GM18951 (cell line): ENCODE measurements at regions not wholly inside any gene's neighbourhood (a gene's known extent, or its start where the extent isn't known, plus 50 kb on each side); places are given as distances from the start of the nearest gene placed in this dataset.

ENCODE experiments used
- POLR2A ChIP-seq: IDR thresholded peaks from 4 replicates; pipeline ENCODE4 v1.6.1; 2011; ENCODE audit warnings: mild to moderate bottlenecking; ENCODE audit not compliant: insufficient read length, insufficient read depth; ENCODE audit errors: extremely low read depth
- in situ Hi-C: fragments of 300-500 bp; cut with MboI; formaldehyde crosslinking; loops from one replicate; pipeline ENCODE4 v1.12.0; 2022; ENCODE audit warnings: low sequenced_read_pairs, mixed read lengths, inconsistent platforms; ENCODE audit not compliant: unreplicated experiment

DNA sequence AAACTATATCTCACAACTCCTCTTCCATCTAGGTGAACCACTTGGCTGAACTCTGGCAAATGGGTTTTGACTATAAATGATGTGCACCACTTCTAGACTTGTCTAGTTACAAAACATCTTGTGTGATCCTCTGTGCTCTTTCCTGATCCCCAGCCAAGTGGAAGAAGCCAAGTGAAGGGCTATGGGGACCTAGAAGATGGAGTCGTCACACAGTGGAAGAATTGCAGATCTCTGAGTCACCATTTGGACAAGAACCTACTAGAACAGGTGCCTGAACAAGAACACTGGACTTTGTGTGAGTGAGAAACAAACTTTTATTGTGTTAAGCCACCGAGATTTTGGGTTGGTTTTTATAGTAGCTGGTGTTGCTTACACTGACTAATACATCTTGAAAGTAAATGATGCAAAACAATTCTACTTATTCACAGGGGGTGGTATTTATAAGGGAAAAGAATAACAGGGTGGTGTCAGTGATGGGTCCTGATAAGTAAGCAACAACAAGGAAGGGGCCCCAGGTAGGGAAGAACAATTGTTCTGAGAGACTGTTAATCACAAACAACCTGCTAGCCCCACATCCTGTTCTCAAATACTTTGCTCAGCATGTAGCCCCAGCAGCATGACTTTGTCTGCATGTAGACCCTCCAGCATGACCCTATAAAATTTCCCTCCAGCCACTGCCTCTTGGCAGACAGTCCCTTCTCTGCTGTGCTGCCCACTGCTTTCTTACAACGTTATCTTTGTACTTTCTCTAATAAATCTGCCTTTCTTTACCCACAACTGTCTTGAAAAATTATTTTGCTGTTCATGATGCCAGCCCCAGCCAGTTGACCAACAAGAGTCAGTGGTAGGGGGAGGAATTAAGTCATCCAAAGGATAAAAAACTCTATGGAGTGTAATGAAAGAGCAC is 280.7 kb upstream of the PLET1 start:
- in situ Hi-C loops: no loop called here
- no peak for TF ChIP-seq POLR2A

DNA sequence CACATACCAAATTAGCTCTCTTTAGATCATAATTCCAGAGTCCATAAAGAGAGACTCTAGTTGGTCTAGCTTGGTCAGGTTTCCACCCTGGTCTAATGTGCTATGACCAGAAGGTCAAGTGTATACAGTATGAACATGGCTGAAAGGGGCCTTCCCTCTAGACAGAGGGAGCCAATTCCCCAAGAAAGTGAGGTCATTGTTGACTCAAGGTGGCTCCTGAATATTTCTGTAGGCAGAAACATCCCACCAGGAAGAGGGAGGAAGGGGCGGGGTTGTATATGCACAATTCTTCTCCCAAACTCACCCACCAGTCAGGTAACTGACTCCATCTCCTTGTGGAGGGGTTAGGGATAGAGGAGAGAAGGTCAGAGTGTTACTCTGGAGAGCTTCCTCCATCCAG is 281.8 kb upstream of the PLET1 start:
- in situ Hi-C loops: no loop called here
- no peak for TF ChIP-seq POLR2A

DNA sequence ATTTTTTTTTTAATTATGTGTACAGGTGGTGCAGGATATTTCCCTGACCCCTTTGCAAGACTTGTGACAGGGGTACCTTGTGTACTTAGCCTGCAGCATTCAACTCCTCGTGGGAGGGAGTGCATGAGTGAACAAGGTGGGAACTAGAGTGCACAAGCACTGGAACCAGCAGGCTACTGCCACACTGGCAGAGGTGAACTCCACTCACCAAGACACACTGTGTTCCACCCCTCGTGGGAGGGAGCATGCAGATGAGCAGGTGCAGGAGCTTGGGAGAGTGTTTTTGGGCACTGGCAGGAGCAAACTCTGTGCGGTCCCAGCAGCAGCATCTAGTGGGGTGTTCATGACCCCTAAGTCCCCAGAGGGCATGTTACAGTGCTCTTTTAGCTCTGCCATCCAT is 282.7 kb upstream of the PLET1 start:
- no peak for TF ChIP-seq POLR2A
- in situ Hi-C loops: no loop called here

DNA sequence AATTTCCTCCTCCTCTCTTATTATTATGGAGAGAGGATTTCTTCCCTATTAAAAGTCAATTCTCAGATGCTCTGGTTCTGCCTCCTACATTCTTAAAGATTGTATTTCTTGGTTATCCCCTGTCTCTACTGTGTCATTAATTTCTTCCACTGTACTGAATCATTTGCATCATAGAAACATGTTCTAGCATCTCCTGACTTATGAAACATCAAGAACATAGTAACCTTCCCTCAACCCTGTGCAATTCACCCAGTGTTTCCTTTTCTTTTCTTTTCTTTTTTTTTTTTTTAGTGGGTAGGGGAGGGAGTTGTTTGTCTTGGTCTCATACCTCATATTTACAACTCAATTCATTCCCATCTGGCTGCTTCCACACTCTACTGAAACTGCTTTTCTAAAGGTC is 288.0 kb upstream of the PLET1 start:
- TF ChIP-seq POLR2A: no peak
- in situ Hi-C loops: no loop called here

DNA sequence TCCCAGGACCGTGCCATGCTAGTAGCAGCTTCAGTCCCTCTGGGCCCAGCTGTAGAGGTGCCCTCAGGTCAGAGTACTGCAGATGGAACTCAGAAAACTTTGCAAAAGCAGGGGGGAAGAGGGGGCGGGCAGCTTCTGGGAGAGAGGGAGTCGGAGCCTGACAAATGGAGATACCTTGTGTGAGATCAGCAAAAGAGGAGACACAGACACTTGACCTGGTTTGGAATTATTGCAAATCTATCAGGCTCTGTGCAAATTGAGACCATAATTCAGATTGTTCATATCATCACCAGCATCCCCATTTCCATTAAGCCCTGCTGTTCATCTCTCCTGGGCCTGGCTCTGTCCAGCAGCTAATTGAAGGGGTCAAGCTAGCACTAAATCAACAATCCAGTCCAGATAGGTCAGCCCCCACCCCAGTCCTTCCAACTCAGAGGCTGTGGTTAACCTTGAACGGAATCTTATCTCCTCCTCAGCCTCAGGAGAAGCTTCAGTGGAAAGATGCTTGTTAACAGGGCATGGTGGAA is 292.6 kb upstream of the PLET1 start:
- TF ChIP-seq POLR2A: no peak
- in situ Hi-C loops: no loop called here

DNA sequence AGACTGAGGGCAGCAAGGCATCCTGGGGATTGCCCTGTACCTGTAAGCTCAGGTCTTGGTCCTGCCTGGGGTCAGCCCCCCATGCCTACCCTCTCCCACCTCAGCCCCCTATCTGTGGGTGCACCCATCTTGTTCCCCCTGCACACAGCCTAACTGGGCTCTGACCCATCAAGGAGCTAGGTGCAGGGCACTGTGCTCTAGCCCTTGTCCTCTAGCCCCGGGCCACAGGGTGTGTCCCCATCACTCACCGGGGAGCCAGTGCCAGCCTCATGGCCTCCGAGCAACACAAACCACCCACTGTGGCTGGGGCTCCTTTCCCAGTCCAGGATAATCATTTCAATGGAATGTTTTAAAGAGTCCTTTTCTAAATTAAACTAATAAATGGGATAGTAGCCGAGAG is 293.9 kb upstream of the PLET1 start:
- no peak for TF ChIP-seq POLR2A
- in situ Hi-C loops: no loop called here

DNA sequence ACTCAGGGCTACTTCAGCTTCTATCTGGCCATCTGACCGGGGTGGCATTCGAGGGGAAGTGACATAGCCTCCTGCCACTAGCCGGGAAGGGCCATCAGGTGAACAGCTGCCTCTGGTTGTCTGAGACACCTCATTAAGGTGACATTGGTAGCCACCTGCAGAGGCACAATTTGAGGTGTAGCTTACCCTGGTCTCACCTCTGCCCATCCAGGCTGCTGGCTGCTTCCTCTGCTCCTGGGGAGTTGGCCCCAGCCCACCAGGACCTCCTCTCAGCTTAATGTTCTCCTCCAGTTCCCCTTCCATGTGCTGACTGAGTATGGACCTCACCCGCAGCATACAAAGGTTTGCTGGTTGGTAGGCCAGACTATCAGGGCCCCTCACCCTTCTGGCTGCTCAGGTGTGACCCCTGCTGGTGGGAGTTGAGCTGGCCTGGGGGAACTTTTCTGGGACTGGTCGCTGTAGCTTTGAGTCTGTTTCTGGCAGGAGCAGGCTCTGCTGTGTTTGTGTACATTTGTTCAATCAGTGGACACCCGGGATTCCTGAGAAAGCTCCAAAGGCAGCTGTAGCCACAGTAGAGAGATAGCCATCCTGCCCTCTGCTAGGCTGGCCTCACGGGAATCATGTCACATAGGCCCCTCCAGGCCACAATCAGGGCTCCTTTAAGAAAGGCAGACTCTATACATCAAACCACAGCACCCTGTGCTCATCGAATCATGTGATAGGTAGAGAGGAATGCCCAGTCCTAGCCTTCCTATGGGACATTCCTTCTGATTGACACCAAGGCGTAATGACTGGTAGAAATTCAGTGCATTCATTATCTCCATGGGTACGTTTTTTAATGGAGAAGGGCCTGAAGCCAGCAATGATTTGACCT is 295.1 kb upstream of the PLET1 start:
- in situ Hi-C loops: no loop called here
- TF ChIP-seq POLR2A: no peak

DNA sequence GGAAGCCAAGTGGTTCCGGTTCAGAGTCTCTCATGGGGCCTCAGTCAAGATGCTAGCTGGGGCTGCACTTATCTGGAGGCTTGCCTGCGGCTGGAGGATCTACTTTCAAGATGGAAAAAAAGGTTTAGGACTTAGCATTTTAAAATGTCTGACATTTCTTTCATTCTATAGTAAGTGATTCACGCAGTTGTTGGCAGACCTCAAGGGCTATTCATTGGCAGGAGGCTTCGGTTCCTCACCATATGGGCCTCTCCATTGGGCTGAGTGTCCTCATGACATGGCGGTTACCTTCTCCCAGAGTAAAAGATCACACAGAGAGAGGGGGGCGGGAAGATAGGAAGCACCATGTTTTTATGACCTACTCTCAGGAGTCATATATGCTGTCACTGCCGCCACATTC is 298.0 kb upstream of the PLET1 start:
- in situ Hi-C loops: no loop called here
- no peak for TF ChIP-seq POLR2A

DNA sequence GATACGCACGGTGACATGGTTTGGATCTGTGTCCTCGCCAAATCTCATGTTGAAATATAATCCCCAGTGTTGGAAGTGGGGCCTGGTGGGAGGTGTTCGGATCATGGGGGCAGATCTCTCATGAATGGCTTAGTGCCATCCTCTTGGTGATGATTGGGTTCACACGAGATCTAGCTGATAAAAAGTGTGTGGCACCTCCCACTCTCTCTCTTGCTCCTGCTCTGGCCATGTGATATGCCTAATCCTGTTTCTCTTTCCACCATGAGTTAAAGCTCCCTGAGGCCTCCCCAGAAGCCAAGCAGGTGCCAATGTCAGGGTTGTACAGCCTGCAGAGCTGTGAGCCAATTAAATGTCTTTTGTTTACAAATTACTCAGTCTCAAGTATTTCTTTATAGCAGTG is 303.1 kb upstream of the PLET1 start:
- in situ Hi-C loops: no loop called here
- TF ChIP-seq POLR2A: no peak

DNA sequence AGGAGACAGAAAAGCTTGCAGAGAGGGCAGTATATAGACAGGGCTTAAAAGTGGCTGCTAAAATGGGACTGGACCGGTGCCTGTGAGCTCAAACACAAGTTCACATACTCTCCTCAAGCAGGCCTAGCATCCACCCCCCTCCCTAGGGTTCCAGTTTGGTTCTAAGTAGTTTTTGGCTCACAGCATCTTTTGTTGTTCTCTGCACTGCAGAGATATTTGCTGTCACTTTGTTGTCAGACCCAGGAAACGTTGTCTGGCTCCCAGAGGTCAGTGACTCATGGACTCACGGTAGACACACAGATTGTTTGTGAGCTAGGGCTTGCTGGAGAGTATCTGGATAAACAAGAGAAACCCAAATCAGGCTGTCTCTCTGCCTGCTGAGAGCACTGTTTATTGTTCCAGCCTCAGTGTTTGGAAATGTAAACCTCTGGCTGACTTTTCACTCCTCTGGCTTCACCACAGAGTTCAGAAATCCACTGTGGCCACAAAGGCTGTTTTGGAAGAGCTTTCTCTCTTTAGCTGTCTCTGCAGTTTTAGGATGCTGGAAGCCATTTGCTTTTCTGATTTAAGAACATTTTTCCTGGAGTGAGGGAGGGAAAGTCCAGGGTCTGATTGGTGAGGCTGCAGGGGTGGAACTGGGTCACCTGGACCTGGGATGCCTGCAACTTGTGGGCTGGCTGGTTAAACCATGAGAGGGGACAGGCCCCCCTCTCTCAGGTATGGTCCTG is 303.7 kb upstream of the PLET1 start:
- TF ChIP-seq POLR2A: no peak
- in situ Hi-C loops: no loop called here

DNA sequence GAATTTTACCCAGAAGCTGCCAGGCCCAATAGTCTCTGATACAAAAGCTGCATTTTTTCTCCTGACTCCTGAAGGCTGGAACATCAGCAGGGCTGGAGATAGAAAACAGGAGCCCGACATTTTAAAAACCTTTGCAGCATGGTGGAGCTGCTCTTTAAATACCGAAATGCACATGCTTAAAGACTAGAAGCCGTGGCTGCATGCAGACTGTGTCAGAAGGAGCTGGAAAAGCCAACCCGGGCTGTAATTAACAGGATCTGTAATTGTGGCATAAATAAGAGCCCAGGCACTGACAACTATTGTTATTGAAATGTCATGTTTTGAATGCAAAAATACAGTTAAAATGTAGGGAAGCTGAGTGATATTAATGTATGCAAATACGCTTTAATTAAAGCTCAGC is 304.9 kb upstream of the PLET1 start:
- in situ Hi-C loops: no loop called here
- TF ChIP-seq POLR2A: no peak

DNA sequence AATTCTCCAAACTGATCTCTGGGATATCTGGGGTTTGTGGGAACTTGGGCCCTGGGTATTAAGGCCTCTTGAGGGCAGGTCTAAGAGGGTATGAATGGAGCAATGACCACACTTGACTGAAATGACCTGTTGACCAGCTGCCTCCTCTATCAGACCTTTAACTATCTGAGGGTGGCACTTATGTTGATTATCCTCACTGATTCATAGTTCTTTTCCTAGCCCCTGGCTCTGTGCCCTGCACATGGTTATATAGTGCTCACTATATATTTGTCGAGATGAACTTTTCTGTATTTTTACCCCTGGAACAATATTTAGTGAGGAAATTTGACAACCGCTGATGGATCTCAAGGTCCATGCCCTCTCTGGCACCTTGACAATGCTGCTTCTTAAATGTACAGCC is 305.5 kb upstream of the PLET1 start:
- in situ Hi-C loops: no loop called here
- TF ChIP-seq POLR2A: no peak

DNA sequence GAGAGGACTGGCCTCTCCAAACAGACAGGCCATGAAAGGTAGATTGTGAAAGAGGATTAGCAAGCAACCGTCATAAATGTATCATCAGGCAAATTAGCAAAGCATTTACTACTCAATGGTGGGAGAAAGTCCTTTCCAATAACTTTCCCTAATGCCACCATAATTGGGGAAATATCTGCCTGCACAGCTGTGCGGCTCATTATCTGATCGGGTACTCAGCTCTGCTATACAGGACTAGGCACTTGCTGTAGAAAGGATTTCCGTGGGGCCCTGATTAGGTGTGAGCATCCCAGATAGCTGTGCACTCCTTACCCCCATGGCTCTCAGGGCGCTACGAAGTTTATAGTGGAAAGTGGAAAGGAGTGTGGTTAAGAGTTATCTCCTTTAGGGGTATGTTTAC is 309.7 kb upstream of the PLET1 start:
- in situ Hi-C loops: no loop called here

More for the DNA sequence above, 309.7 kb upstream of the PLET1 start:
- TF ChIP-seq POLR2A: no peak
